ENCODE measurements at regions not wholly inside any gene's neighbourhood (a gene's known extent, or its start where the extent isn't known, plus 50 kb on each side); places are given as distances from the start of the nearest gene placed in this dataset.

- Histone ChIP-seq H3K27me3 (ENCODE audit: control insufficient read depth in 1 of 2, insufficient read depth in 2 of 2, low read length in 2 of 2) (no peaks in the 10 kb centered on the region), H3K4me3 (ENCODE audit: low read depth in 1 of 2, low read length in 2 of 2) (no peak overlapping the region), H3K36me3 (ENCODE audit: control insufficient read depth in 2 of 2, insufficient read depth in 2 of 2, low read length in 1 of 2) (no peaks in the 10 kb centered on the region), H3K9me3 (ENCODE audit: control insufficient read depth in 2 of 2, insufficient read depth in 1 of 2, low read depth in 1 of 2, low read length in 1 of 2) (no peaks in the 10 kb centered on the region), H3K27ac (ENCODE audit: low read depth in 2 of 2, low read length in 1 of 2) (no peak overlapping the region), H3K4me1 (ENCODE audit: control insufficient read depth in 2 of 2, insufficient read depth in 2 of 2, low read length in 1 of 2) (no peaks in the 10 kb centered on the region)
Measured at GRCh38 chr3:83946049-83946448, 1012.7 kb upstream of the CADM2 start.

- Histone ChIP-seq H3K9me3 (ENCODE audit: control insufficient read depth in 2 of 2, insufficient read depth in 1 of 2, low read depth in 1 of 2, low read length in 1 of 2) (no peaks in the 10 kb centered on the region), H3K4me3 (ENCODE audit: low read depth in 1 of 2, low read length in 2 of 2) (no peak overlapping the region), H3K36me3 (ENCODE audit: control insufficient read depth in 2 of 2, insufficient read depth in 2 of 2, low read length in 1 of 2) (no peaks in the 10 kb centered on the region), H3K27me3 (ENCODE audit: control insufficient read depth in 1 of 2, insufficient read depth in 2 of 2, low read length in 2 of 2) (no peaks in the 10 kb centered on the region), H3K4me1 (ENCODE audit: control insufficient read depth in 2 of 2, insufficient read depth in 2 of 2, low read length in 1 of 2) (no peaks in the 10 kb centered on the region), H3K27ac (ENCODE audit: low read depth in 2 of 2, low read length in 1 of 2) (no peak overlapping the region)
- WGBS, 2 donors = 52 to 54% methylated on average over 4 of the region's 4 CpGs
Measured at GRCh38 chr3:83946554-83946953, 1012.2 kb upstream of the CADM2 start.

GRCh38 chr3:83948771-83949170, 1010.0 kb upstream of the CADM2 start:
- Histone ChIP-seq H3K4me3 (ENCODE audit: low read depth in 1 of 2, low read length in 2 of 2) (no peak overlapping the region), H3K27me3 (ENCODE audit: control insufficient read depth in 1 of 2, insufficient read depth in 2 of 2, low read length in 2 of 2) (no peaks in the 10 kb centered on the region), H3K36me3 (ENCODE audit: control insufficient read depth in 2 of 2, insufficient read depth in 2 of 2, low read length in 1 of 2) (no peaks in the 10 kb centered on the region), H3K27ac (ENCODE audit: low read depth in 2 of 2, low read length in 1 of 2) (no peak overlapping the region), H3K4me1 (ENCODE audit: control insufficient read depth in 2 of 2, insufficient read depth in 2 of 2, low read length in 1 of 2) (no peaks in the 10 kb centered on the region), H3K9me3 (ENCODE audit: control insufficient read depth in 2 of 2, insufficient read depth in 1 of 2, low read depth in 1 of 2, low read length in 1 of 2) (no peaks in the 10 kb centered on the region)
- 33 to 58% methylated on average over 1 of the region's 1 CpG for WGBS, 2 donors

- Histone ChIP-seq H3K27me3 (ENCODE audit: control insufficient read depth in 1 of 2, insufficient read depth in 2 of 2, low read length in 2 of 2) (no peaks in the 10 kb centered on the region), H3K27ac (ENCODE audit: low read depth in 2 of 2, low read length in 1 of 2) (no peak overlapping the region), H3K4me3 (ENCODE audit: low read depth in 1 of 2, low read length in 2 of 2) (no peak overlapping the region), H3K4me1 (ENCODE audit: control insufficient read depth in 2 of 2, insufficient read depth in 2 of 2, low read length in 1 of 2) (no peaks in the 10 kb centered on the region), H3K9me3 (ENCODE audit: control insufficient read depth in 2 of 2, insufficient read depth in 1 of 2, low read depth in 1 of 2, low read length in 1 of 2) (no peaks in the 10 kb centered on the region), H3K36me3 (ENCODE audit: control insufficient read depth in 2 of 2, insufficient read depth in 2 of 2, low read length in 1 of 2) (no peaks in the 10 kb centered on the region)
- WGBS, 2 donors = 44 to 47% methylated on average over 3 of the region's 3 CpGs
Measured at GRCh38 chr3:83953417-83954089, 1005.2 kb upstream of the CADM2 start.

- no peak overlapping the region for H3K27ac ChIP-seq (ENCODE audit: low read depth in 2 of 2, low read length in 1 of 2)
- 76 to 83% methylated on average over 3 of the region's 3 CpGs for WGBS, 2 donors
- no peaks in the 10 kb centered on the region for H3K36me3 ChIP-seq (ENCODE audit: control insufficient read depth in 2 of 2, insufficient read depth in 2 of 2, low read length in 1 of 2)
- H3K4me3 ChIP-seq (ENCODE audit: low read depth in 1 of 2, low read length in 2 of 2) = no peak overlapping the region
- no peaks in the 10 kb centered on the region for H3K27me3 ChIP-seq (ENCODE audit: control insufficient read depth in 1 of 2, insufficient read depth in 2 of 2, low read length in 2 of 2)
- no peaks in the 10 kb centered on the region for H3K4me1 ChIP-seq (ENCODE audit: control insufficient read depth in 2 of 2, insufficient read depth in 2 of 2, low read length in 1 of 2)
- no peaks in the 10 kb centered on the region for H3K9me3 ChIP-seq (ENCODE audit: control insufficient read depth in 2 of 2, insufficient read depth in 1 of 2, low read depth in 1 of 2, low read length in 1 of 2)
Measured at GRCh38 chr3:83956431-83956830, 1002.4 kb upstream of the CADM2 start.

- no peak overlapping the region for H3K4me3 ChIP-seq (ENCODE audit: low read depth in 1 of 2, low read length in 2 of 2)
- 72 to 74% methylated on average over 7 of the region's 7 CpGs for WGBS, 2 donors
- no peaks in the 10 kb centered on the region for H3K4me1 ChIP-seq (ENCODE audit: control insufficient read depth in 2 of 2, insufficient read depth in 2 of 2, low read length in 1 of 2)
- no peaks in the 10 kb centered on the region for H3K27me3 ChIP-seq (ENCODE audit: control insufficient read depth in 1 of 2, insufficient read depth in 2 of 2, low read length in 2 of 2)
- H3K27ac ChIP-seq (ENCODE audit: low read depth in 2 of 2, low read length in 1 of 2) = no peak overlapping the region
- no peaks in the 10 kb centered on the region for H3K9me3 ChIP-seq (ENCODE audit: control insufficient read depth in 2 of 2, insufficient read depth in 1 of 2, low read depth in 1 of 2, low read length in 1 of 2)
- H3K36me3 ChIP-seq (ENCODE audit: control insufficient read depth in 2 of 2, insufficient read depth in 2 of 2, low read length in 1 of 2) = no peaks in the 10 kb centered on the region
Measured at GRCh38 chr3:83968356-83968755, 990.4 kb upstream of the CADM2 start.

GRCh38 chr3:83971666-83972065, 987.1 kb upstream of the CADM2 start:
- no peaks in the 10 kb centered on the region for H3K4me1 ChIP-seq (ENCODE audit: control insufficient read depth in 2 of 2, insufficient read depth in 2 of 2, low read length in 1 of 2)
- H3K9me3 ChIP-seq (ENCODE audit: control insufficient read depth in 2 of 2, insufficient read depth in 1 of 2, low read depth in 1 of 2, low read length in 1 of 2) = no peaks in the 10 kb centered on the region
- H3K27me3 ChIP-seq (ENCODE audit: control insufficient read depth in 1 of 2, insufficient read depth in 2 of 2, low read length in 2 of 2) = no peaks in the 10 kb centered on the region
- no peak overlapping the region for H3K4me3 ChIP-seq (ENCODE audit: low read depth in 1 of 2, low read length in 2 of 2)
- 92 to 93% methylated on average over 1 of the region's 1 CpG for WGBS, 2 donors
- no peaks in the 10 kb centered on the region for H3K36me3 ChIP-seq (ENCODE audit: control insufficient read depth in 2 of 2, insufficient read depth in 2 of 2, low read length in 1 of 2)
- H3K27ac ChIP-seq (ENCODE audit: low read depth in 2 of 2, low read length in 1 of 2) = no peak overlapping the region

GRCh38 chr3:84008623-84009022, 950.2 kb upstream of the CADM2 start:
- H3K36me3 ChIP-seq (ENCODE audit: control insufficient read depth in 2 of 2, insufficient read depth in 2 of 2, low read length in 1 of 2) = no peaks in the 10 kb centered on the region
- no peak overlapping the region for H3K27ac ChIP-seq (ENCODE audit: low read depth in 2 of 2, low read length in 1 of 2)
- WGBS, 2 donors = 33 to 46% methylated on average over 1 of the region's 1 CpG
- no peak overlapping the region for H3K4me3 ChIP-seq (ENCODE audit: low read depth in 1 of 2, low read length in 2 of 2)
- H3K27me3 ChIP-seq (ENCODE audit: control insufficient read depth in 1 of 2, insufficient read depth in 2 of 2, low read length in 2 of 2) = no peaks in the 10 kb centered on the region
- H3K9me3 ChIP-seq (ENCODE audit: control insufficient read depth in 2 of 2, insufficient read depth in 1 of 2, low read depth in 1 of 2, low read length in 1 of 2) = no peaks in the 10 kb centered on the region
- H3K4me1 ChIP-seq (ENCODE audit: control insufficient read depth in 2 of 2, insufficient read depth in 2 of 2, low read length in 1 of 2) = no peaks in the 10 kb centered on the region

- Histone ChIP-seq H3K36me3 (ENCODE audit: control insufficient read depth in 2 of 2, insufficient read depth in 2 of 2, low read length in 1 of 2) (no peaks in the 10 kb centered on the region), H3K27me3 (ENCODE audit: control insufficient read depth in 1 of 2, insufficient read depth in 2 of 2, low read length in 2 of 2) (no peaks in the 10 kb centered on the region), H3K4me3 (ENCODE audit: low read depth in 1 of 2, low read length in 2 of 2) (no peak overlapping the region), H3K9me3 (ENCODE audit: control insufficient read depth in 2 of 2, insufficient read depth in 1 of 2, low read depth in 1 of 2, low read length in 1 of 2) (no peaks in the 10 kb centered on the region), H3K27ac (ENCODE audit: low read depth in 2 of 2, low read length in 1 of 2) (no peak overlapping the region), H3K4me1 (ENCODE audit: control insufficient read depth in 2 of 2, insufficient read depth in 2 of 2, low read length in 1 of 2) (no peaks in the 10 kb centered on the region)
- WGBS, 2 donors = 87 to 89% methylated on average over 4 of the region's 4 CpGs
Measured at GRCh38 chr3:84023842-84024241, 934.9 kb upstream of the CADM2 start.

GRCh38 chr3:84039099-84039498, 919.7 kb upstream of the CADM2 start:
- 63 to 73% methylated on average over 3 of the region's 3 CpGs for WGBS, 2 donors
- H3K4me3 ChIP-seq (ENCODE audit: low read depth in 1 of 2, low read length in 2 of 2) = no peak overlapping the region
- no peak overlapping the region for H3K27ac ChIP-seq (ENCODE audit: low read depth in 2 of 2, low read length in 1 of 2)
- H3K36me3 ChIP-seq (ENCODE audit: control insufficient read depth in 2 of 2, insufficient read depth in 2 of 2, low read length in 1 of 2) = no peaks in the 10 kb centered on the region
- no peaks in the 10 kb centered on the region for H3K27me3 ChIP-seq (ENCODE audit: control insufficient read depth in 1 of 2, insufficient read depth in 2 of 2, low read length in 2 of 2)
- no peaks in the 10 kb centered on the region for H3K9me3 ChIP-seq (ENCODE audit: control insufficient read depth in 2 of 2, insufficient read depth in 1 of 2, low read depth in 1 of 2, low read length in 1 of 2)
- no peaks in the 10 kb centered on the region for H3K4me1 ChIP-seq (ENCODE audit: control insufficient read depth in 2 of 2, insufficient read depth in 2 of 2, low read length in 1 of 2)

All from esophagus (tissue), 2 donors.